GM12872 (cell line): ENCODE measurements at regions not wholly inside any gene's neighbourhood (a gene's known extent, or its start where the extent isn't known, plus 50 kb on each side); places are given as distances from the start of the nearest gene placed in this dataset.

Experiments used
- CTCF ChIP-seq: IDR thresholded peaks from 3 replicates; pipeline ENCODE4 v1.5.1; 2011; ENCODE audit warnings: low read depth, mild to moderate bottlenecking, low read length, moderate library complexity; ENCODE audit not compliant: insufficient read depth

GRCh38 chr6:8166156-8166555, 63.8 kb upstream of the EEF1E1 start:
- no peak for TF ChIP-seq CTCF

GRCh38 chr6:8159966-8160365, 57.6 kb upstream of the EEF1E1 start:
- TF ChIP-seq CTCF = no peak

- no peak for TF ChIP-seq CTCF
Observed at GRCh38 chr6:8157839-8158238, 55.5 kb upstream of the EEF1E1 start.

GRCh38 chr6:8155259-8156012, 53.1 kb upstream of the EEF1E1 start:
- no peak for TF ChIP-seq CTCF
